Breast epithelium (tissue), 4 donors: ENCODE measurements at regions not wholly inside any gene's neighbourhood (a gene's known extent, or its start where the extent isn't known, plus 50 kb on each side); places are given as distances from the start of the nearest gene placed in this dataset.
"Not testable (repeated sequence)": the region's sequence is repeated elsewhere in the genome, so short reads cannot be mapped to it uniquely, and the experiment has no call there.

Experiments used
- DNase-seq, 2 donors: peaks; one replicate each; pipeline ENCODE4 v3.0.0-alpha.2; 2019; ENCODE audit warnings: low spot score in 2 of 2
- H3K27ac ChIP-seq, 2 donors: fragments of 200-600 bp; sonication (generic) in 1 of 2; one replicate each; pipeline ENCODE4 v1.5.1; 2016 to 2019; ENCODE audit warnings: mild to moderate bottlenecking in 1 of 2
- H3K27me3 ChIP-seq, 2 donors: fragments of 200-600 bp; sonication (generic) in 1 of 2; one replicate each; pipeline versions ENCODE4 v1.5.1 to v1.6.0; 2017 to 2019; ENCODE audit warnings: control low read depth in 1 of 2, mild to moderate bottlenecking in 1 of 2
- H3K36me3 ChIP-seq: fragments of 200-600 bp; one replicate; pipeline ENCODE4 v1.5.1; 2019
- H3K4me1 ChIP-seq, 2 donors: fragments of 200-600 bp; sonication (generic); one replicate each; pipeline ENCODE4 v1.5.1; 2016 to 2019; ENCODE audit warnings: control low read depth in 1 of 2
- H3K4me3 ChIP-seq, 3 donors: fragments of 200-600 bp; sonication (generic); 1 replicate in 2 of 3; 2 replicates in 1 of 3; pipeline ENCODE4 v1.5.1; 2016 to 2019; ENCODE audit warnings: mild to moderate bottlenecking in 3 of 3, moderate library complexity in 2 of 3
- H3K9me3 ChIP-seq, 2 donors: fragments of 200-600 bp; sonication (generic) in 1 of 2; one replicate each; pipeline ENCODE4 v1.5.1; 2016 to 2019; ENCODE audit warnings: control low read depth in 1 of 2
- POLR2A ChIP-seq: fragments of 450-650 bp; IDR thresholded peaks from one replicate; pipeline ENCODE4 v1.6.1; 2016; ENCODE audit warnings: antibody characterized with exemption, mild to moderate bottlenecking, moderate library complexity
- POLR2AphosphoS5 ChIP-seq, 3 donors: sonication (generic); formaldehyde crosslinking; IDR thresholded peaks; one replicate each; pipeline ENCODE4 v1.6.1; 2017; ENCODE audit warnings: antibody characterized with exemption in 3 of 3
- intact Hi-C: fragments of 100-400 bp; cut with DNase I; formaldehyde crosslinking; loops from one replicate; pipeline ENCODE4 v1.15.1; 2023; ENCODE audit warnings: low total_unique reads
- TF ChIP-seq, protein P1 (sequence below), 3 donors: fragments of 450-650 bp; IDR thresholded peaks; one replicate each; pipeline ENCODE4 v1.5.1; 2016 to 2017; ENCODE audit warnings: antibody characterized with exemption in 3 of 3, mild to moderate bottlenecking in 3 of 3, moderate library complexity in 3 of 3

DNA sequence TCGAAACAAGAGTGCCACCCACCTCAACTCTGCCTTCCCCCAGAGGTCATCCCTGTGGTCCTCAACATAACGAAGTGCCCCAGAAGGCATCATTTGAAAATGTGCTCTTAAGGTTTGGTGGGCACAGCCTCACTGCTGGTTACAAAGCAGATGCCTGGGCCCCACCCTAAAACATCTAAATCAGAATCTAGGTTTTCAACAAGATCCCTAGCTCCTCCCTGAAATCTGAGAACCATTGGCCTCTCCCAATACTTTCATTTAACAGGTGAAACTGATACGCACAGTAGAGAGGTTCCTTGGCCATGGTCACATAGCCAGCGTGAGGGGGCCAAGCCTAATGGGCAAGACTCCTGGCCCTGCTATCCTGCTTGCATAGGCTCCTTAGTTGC is 376.2 kb upstream of the CLINT1 start:
- H3K4me3 ChIP-seq, result no peak overlapping the region
- H3K36me3 ChIP-seq, result no peaks in the 10 kb centered on the region
- no peaks in the 10 kb centered on the region for H3K4me1 ChIP-seq
- TF ChIP-seq POLR2AphosphoS5 (IDR thresholded peaks at IDR 0.05) (no peak), POLR2A (no peak)
- TF ChIP-seq, protein P1, sequence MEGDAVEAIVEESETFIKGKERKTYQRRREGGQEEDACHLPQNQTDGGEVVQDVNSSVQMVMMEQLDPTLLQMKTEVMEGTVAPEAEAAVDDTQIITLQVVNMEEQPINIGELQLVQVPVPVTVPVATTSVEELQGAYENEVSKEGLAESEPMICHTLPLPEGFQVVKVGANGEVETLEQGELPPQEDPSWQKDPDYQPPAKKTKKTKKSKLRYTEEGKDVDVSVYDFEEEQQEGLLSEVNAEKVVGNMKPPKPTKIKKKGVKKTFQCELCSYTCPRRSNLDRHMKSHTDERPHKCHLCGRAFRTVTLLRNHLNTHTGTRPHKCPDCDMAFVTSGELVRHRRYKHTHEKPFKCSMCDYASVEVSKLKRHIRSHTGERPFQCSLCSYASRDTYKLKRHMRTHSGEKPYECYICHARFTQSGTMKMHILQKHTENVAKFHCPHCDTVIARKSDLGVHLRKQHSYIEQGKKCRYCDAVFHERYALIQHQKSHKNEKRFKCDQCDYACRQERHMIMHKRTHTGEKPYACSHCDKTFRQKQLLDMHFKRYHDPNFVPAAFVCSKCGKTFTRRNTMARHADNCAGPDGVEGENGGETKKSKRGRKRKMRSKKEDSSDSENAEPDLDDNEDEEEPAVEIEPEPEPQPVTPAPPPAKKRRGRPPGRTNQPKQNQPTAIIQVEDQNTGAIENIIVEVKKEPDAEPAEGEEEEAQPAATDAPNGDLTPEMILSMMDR (IDR thresholded peaks at IDR 0.05), result no peak
- no peak for DNase-seq
- H3K9me3 ChIP-seq, result no peaks in the 10 kb centered on the region
- H3K27me3 ChIP-seq, result no peaks in the 10 kb centered on the region
- no peak overlapping the region for H3K27ac ChIP-seq
- intact Hi-C loops, result no loop called here

DNA sequence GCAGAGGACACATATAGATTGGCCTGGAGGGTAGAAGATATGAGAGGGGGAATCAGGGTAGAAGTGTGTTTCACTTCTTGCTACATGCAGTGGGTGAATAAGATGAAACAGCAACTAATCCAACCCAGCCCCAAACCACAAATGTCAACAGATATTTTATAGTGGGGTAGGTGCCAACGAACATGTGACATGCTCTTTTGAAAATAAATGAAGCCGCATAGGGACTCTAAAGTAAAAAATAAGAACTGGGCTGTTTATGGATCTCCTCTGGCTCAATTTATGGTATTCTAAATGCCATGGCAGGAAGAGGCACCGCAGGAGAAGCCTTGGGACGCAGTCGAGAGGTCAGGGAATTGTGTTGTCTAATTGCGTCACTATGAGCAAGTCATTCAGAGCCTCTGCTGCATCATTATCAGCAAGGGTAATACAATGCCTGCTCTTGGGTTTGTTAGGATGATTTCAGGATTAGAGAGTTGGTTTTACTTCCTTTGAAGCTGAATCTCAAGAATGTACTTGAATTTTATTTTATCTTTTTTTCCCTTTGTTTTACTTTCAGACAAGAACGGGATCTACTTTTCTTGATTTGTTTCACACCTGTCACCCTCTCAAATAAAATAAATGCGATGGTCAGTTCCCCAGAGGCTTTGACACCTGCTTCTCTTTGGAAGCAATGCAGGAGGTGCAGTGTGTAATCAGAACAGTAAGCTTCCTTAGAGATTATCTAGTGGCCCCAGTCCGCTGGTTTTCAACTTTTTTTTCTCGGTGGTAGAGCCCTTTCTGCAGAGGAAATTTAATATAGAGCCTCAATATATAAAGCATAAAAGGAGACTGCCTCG is 375.6 kb upstream of the CLINT1 start:
- no peak overlapping the region for H3K4me3 ChIP-seq
- H3K27me3 ChIP-seq, result no peaks in the 10 kb centered on the region
- TF ChIP-seq POLR2A, result no peak
- TF ChIP-seq POLR2AphosphoS5 (IDR thresholded peaks at IDR 0.05), result no peak
- TF ChIP-seq, protein P1 (IDR thresholded peaks at IDR 0.05), result no peak
- H3K27ac ChIP-seq, result no peak overlapping the region
- no peak for DNase-seq
- intact Hi-C loops, result no loop called here
- H3K9me3 ChIP-seq, result no peaks in the 10 kb centered on the region
- no peaks in the 10 kb centered on the region for H3K4me1 ChIP-seq
- no peaks in the 10 kb centered on the region for H3K36me3 ChIP-seq

DNA sequence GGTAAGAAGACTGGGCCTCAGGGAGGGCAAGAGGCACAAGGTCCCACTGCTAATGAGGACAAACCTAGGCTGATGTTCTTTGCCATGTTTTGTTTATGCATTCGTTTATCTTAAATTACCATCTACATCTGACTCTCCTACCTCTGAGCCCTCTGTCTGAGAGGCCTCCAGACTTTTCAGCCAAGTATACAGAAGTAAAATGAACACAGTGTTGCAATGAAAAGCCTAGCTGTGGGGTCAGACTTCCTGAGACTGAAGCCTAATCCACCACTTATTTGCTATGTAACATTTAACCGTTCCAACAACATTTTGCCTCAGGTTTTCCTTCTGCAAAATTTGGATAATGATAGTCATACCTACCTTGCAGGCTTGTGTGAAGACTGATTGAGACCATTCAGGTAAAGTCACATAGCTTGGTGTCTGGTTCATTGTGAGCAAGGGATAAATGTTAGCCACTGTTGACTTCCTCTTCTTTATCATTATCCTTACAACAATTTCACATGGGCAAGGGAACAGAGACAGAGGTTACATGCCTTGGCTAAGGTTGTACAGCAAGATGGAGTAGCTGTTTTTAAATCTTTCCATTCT is 374.9 kb upstream of the CLINT1 start:
- Histone ChIP-seq H3K27ac (no peak overlapping the region), H3K4me1 (no peaks in the 10 kb centered on the region), H3K36me3 (no peaks in the 10 kb centered on the region), H3K4me3 (no peak overlapping the region), H3K27me3 (no peaks in the 10 kb centered on the region), H3K9me3 (no peaks in the 10 kb centered on the region)
- intact Hi-C loops, result no loop called here
- no peak for TF ChIP-seq POLR2A
- TF ChIP-seq, protein P1 (IDR thresholded peaks at IDR 0.05), result no peak
- TF ChIP-seq POLR2AphosphoS5 (IDR thresholded peaks at IDR 0.05), result no peak
- no peak for DNase-seq

DNA sequence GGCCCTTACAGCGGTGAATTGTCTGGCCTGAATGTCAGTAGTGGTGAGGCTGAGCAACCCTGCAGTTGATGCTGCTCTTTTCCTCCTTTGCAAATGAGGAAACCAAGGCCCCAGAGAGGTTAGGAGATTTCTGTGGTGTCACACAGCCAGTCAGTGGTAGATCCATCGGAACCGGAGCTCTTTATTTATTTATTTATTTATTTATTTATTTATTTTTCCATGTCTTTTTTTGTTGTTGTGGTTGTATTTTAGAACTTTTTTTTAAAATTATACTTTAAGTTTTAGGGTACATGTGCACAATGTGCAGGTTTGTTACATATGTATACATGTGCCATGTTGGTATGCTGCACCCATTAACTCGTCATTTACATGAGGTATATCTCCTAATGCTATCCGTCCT is 368.4 kb upstream of the CLINT1 start:
- H3K9me3 ChIP-seq, H3K27me3 ChIP-seq, intact Hi-C loops, H3K27ac ChIP-seq, H3K36me3 ChIP-seq, H3K4me3 ChIP-seq, H3K4me1 ChIP-seq, DNase-seq: not testable (repeated sequence)

DNA sequence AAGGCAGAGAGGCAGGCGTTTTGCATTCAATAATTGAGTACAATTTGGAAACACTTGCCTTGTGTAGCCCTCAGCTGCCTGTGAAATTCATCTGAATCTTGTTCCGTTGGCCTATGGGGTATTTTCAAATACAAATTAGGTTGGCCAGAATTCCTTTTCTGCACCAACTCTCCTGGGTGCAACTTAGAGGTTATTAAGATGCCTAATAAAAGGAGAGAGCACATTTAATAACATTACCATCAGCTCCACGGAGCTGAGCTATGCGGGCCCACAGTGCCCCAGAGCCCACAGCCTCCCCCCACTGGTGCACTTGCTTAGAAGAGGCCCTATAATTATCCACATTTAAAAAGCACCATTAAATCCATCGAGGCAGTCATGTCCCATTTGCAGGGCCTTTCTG is 367.6 kb upstream of the CLINT1 start:
- intact Hi-C loops, result no loop called here

More for the DNA sequence above, 367.6 kb upstream of the CLINT1 start:
- Histone ChIP-seq H3K27me3 (no peaks in the 10 kb centered on the region), H3K9me3 (no peaks in the 10 kb centered on the region), H3K4me3 (no peak overlapping the region), H3K36me3 (no peaks in the 10 kb centered on the region), H3K27ac (no peak overlapping the region), H3K4me1 (no peaks in the 10 kb centered on the region)
- DNase-seq, result no peak
- TF ChIP-seq POLR2AphosphoS5 (IDR thresholded peaks at IDR 0.05) (no peak), POLR2A (no peak)
- TF ChIP-seq, protein P1 (IDR thresholded peaks at IDR 0.05), result no peak
